RKO (cell line): ENCODE measurements at regions not wholly inside any gene's neighbourhood (a gene's known extent, or its start where the extent isn't known, plus 50 kb on each side); places are given as distances from the start of the nearest gene placed in this dataset.
"Not testable (repeated sequence)": the region's sequence is repeated elsewhere in the genome, so short reads cannot be mapped to it uniquely, and the experiment has no call there.

Experiments
- DNase-seq: peaks from one replicate; pipeline ENCODE4 v3.0.0-alpha.2; 2016; ENCODE audit warnings: low spot score

DNA sequence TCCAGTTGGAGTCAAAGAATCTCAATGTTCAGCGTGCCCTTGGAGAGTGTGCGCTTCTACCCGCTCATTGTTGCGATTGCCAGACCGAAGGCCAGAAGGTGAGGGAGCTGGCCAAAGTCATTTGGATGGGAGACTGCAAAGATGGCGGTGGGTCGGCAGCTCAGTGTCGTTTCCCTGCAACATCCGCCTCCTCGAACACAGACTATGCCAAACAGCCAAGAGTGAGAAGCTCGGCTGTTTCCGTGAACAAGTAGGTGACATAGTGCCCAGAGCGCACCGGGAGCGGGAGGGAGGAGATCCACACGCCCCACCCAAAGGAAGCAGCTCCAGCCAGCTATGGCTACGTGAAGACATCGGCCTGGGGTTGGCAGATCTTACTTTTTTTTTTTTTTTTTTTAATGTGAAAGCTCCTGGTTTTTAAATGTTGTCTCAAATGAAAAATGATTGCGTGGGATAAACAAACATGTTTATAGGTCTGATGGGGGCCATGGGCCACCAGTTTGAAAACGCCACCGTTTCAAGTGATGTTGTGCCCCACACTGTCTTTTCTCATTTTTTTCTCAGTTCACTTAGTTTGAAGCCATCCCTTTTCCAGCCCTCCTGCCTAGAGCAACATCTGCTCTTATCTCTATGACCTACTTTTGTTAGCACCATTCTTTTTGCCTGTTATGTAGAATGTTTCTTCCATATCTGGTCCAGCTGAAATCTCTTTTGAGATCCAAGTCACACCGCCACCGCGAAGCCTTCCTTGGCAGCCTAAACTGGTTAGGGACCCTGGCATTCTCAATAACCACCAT is 682.4 kb downstream of the RNF144A start:
- no peak for DNase-seq

DNA sequence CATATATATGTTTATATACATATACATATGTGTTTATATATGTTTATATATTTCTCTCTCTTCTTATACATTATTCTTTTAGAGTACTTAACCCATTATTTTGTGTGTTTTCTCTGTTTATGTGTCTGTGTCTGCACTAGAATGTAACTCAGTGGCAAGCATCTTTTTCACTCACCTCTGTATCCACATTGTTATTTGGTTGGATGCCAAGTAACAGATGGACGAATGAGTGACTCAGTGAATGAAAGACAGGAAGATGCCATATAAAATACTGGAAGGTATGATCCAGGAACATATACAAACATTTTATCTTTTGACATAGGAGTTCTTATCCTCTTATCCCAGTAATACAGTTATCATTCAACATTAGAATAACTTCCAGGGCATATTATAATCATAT is 684.8 kb downstream of the RNF144A start:
- DNase-seq = no peak

DNA sequence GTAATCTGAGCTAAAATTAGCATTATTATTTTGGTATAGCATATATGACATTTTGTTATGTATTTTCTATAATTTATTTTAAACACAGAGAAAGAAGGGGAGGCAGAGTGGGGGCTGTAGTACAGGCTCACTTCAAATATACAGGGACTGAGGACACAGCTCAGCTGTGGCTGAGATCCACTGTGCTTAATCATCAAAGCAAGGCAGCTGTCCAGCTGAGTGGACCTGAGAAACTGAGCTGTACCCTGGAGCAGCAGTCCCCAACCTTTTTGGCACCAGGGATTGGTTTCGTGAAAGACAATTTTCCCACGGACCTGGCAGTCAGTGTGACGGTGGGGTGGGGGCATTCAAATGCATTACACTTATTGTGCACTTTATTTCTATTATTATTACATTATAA is 687.2 kb downstream of the RNF144A start:
- DNase-seq = no peak

DNA sequence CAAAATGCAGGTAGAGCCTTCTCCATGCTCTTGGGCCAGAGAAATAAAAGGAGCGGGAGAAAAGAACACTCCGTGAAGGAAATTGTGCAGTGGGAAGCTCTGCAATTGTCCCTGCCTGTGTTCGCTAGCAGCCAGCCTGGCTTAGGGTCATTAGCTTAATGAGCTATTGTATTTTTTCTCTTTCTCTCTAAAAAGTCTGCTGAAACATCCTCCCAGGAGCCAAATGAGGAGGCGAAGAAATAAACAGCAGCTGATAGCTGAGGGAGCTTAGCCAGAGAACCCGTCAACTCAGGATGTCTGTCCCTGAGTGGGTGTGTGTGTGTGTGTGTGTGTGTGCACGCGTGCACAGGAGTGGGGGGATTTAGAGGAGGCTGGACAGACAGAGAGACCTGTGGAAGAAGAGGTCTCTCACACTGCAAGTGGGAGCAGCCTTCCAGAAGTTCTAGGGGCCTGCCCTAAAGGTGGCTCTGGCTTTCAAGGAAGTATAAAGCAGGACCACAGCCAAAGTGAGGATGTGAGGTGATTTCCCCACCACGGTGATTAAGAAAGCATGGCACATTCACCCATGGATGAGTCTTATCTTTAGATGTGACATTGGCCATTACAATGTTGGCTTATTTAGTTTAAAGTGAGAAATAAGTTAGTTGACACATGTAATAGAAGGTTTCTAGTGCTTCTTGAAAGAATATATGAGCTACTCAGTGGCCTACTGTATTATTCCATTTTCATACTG is 690.4 kb downstream of the RNF144A start:
- DNase-seq = no peak

DNA sequence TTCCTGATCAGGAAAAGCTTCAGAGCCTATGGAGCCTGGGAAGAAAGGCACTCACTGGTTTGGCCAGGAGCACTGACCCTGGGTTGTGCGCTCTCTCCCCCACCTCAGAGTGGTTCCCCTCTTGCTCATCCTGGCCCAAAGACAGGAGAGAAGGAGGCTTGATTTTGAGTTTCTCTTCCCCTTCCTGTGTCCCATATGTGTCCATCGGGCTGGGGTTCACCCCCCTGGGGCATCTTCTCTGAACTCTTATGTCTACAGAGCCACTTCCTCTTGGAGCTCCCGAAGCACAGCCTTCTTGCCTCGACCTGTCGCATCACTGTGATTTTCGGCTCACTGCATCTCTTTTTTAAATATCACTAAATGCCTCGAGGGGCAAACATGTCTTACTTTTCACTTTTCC is 692.3 kb downstream of the RNF144A start:
- no peak for DNase-seq

DNA sequence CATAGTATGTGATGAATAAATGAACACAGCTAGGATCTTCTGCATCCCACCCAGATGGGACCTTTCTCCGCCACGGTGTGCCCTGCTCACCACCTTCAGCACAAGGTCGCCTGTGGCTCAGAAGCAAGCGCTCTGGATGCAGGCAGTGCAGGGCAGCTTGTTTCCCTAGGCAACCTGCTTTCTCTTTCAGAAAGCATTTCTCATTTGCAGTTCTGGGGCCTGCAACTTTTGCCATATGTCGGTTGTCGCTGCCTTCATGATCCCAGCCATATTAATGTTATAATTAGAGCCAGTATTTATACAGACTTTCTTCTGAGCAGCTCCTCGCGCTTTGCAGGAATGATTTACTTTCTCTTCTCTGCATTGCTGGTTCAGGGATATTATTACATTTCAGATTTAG is 692.8 kb downstream of the RNF144A start:
- DNase-seq = no peak

DNA sequence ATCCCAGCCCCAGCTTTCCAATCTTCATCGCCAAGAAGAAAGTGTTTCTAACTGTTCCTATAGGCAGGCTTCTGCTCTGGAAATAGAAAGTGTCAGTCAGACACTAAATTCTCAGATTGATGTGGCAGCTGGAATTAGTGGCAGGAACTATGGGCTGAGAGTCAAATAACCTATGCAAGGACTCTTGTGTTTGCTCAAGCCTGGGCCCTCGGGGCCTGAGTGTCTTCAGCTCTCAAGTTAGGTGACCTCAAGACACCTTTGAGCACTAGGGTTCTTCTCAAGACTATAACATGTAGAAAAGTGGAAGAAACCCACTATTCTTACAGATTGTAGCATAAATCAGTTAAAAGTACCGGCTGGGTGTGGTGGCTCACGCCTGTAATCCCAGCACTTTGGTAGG is 694.5 kb downstream of the RNF144A start:
- no peak for DNase-seq

DNA sequence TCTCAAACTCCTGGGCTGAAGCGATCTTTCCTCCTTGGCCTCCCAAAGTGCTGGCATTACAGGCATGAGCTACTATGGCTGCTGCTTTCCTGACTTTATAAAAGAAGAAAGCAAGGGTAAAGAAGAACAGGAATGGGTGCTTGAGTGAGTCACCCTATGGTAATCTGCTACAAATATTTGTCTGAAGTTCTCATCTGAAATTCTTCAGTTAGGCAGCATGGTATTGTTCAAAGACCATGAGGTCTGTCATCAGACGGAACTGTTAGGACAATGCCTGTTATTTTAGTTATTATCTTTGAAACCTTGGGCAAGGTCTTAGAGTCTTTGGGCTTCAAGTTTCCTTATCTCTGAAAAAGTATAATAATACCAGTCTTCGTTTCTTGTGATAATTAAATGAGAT is 695.8 kb downstream of the RNF144A start:
- DNase-seq = no peak

DNA sequence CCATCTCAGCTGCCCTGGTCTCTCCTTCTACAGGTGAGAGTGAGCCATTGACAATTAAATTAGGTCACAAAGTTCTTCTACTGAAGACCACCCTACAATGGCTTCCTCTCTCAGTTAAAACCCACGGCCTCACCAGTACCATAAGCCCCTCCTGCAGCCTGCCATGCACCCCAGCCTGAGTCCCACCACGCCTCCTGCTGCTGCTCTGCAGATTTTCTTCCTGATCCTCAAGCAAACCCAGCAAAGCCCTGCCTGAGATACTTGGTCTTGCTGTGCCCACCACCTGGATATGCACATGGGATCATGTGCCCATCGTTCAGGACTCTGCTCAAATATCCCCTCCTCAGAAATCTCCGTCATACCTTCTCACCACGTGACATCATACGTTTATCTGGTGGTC is 696.6 kb downstream of the RNF144A start:
- no peak for DNase-seq

DNA sequence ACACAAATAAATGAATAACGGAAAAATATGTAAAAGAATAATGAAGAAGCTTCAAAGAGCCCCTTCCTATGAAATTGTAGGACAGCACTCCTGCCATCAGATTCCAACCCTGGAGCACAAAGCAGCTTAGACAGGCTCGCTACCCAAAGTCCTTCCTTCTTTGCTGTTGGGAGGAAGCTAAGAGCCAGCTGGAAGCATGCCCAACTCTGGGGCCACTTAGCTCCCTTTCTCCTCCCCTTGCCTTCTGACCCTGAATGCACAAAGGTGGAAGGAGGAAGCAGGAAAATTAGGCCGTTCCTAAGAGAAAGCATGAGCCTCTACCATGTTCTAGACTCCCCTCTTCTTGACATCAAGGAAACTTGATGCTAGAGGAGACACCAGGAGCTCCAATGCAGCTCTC is 700.8 kb downstream of the RNF144A start:
- DNase-seq = no peak

DNA sequence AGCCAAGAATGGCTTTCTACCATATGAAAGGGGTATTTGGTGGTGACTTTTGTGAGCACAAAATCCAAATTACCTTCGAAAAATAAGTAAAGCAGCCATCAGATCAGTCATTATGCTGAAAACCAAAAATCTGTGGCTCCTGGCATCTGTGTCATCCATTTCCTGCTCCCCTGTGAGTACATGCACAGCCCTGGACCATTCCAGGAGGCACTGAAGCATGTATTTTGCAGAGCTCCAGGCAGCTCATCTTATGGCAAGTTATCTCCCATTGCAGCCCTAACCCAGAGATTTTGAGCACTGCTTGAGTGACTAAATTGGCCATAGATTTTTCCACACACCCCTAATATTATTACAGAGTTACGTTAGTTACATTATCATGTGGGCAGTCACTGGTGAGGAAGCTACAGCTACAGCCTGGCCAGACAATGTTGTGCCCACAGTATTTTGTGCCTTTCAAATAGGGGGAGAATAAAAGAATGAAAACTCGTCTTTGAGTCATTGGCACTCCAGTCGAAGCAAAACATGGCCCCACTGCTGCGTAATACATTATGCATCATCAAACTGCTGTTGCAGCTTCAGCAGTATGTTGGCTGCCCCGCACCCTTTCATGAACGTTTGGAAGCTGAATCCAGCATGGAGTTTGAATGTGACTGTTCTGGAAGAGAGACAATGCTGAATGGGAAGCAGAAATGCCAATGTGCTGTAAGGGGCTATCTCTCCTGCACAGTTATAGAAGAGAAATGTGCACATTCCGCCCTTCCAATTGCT is 702.2 kb downstream of the RNF144A start:
- DNase-seq = no peak

DNA sequence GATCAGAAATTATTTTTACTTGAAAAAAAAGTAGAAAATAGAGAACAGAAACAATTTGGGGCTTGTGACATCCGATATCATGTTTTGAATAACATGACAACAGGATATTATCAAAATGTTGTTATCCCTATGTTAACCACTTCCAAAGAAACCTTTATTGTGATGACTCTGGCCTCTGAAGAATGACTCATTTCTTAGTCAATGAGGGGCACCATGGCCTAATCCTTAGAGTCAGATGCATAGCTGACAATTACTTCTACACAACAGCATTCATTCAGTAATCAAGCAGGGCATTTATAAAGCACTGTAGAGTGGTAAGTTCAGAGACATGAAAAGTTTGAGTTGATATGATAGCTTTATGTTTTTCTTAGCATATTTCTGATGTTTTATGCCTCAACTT is 703.0 kb downstream of the RNF144A start:
- peak; percentile 9 for DNase-seq

DNA sequence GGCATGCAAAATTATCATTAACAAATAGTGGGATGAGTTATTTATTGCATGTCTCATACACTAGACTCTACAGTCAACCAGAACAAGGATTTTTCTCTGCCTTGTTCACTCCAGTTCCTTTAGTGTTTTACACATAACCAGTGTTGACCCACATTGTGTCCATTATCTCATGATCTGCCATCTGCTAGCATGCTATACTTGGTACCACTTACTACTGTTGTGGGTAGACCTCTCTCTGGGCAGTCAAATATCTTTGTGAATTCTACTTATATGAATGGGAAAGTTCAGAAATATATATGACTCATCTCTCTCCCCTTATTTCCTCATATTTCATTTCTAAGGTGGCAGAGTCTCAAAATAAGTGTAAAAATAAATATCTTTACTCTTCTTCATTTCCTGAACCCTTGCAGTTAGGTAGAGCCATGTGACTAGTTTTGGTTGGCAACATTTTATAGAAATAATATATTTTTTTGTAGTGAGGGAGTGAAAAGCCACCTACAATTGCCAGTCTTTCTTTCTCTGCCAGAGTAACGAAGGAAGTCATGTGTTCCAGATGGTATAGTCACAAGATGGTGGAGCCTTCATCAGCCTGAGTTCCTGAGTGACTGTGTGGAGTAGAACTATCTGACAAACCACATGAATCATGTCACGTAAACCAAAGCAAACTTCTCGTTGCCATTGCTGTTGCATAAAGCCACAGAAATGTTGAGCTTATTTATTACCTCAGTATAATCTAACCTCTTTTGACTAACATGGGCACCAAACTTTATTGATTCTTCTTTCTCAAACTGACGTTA is 704.0 kb downstream of the RNF144A start:
- DNase-seq = no peak

DNA sequence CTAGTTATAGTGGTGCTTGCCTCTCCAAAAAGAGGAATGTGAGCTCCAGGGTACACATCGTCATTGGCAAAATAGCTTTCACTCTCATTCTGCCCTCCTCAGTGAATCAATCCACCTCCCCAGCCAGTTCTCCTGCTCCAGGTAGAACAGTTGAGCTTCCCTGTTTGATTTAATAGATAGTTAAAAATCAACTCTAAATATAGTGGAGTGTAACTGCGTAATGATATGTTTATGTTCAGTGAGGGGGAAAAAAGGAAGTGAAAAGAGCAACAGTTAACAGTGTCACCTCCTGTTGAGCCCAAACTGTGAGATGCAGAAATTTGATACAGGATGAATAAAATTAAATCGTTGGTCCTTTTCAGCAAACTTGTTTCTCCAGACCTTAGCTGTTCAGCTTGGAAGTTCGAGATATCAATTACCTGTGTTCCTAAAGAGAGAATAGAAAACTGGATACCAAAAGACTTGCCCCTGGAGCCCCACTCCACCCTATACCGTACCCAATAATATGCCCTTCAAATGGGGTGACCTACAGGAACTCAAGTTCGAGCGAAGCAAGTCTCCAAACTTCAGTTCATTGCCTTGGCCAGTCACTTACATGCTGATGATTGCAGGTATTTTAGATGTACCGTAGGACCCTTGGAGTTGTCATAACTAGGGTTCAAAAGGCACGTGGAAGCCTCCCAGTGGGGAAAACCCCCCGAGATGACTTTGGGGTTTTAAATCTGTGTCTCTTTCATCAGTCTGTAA is 708.4 kb downstream of the RNF144A start:
- DNase-seq = no peak

DNA sequence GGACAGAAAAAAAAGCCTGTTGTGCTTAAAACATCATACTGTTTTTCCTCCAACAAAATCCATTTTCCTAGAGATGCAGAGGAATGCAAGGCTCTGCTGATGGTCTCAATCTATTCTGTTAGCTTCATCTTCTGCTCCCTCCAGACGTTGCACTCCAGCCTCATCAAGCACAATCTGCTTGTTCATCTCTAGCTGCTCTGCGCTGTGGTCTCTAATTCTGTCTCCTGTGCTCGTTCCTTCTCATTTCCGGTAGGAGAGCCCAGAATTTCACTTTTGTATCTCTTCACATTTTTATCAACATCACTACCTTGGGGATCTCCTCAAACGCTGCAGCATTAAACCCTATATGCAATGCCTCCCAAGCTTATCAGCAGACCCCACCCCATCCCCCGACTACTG is 708.9 kb downstream of the RNF144A start:
- DNase-seq = no peak

DNA sequence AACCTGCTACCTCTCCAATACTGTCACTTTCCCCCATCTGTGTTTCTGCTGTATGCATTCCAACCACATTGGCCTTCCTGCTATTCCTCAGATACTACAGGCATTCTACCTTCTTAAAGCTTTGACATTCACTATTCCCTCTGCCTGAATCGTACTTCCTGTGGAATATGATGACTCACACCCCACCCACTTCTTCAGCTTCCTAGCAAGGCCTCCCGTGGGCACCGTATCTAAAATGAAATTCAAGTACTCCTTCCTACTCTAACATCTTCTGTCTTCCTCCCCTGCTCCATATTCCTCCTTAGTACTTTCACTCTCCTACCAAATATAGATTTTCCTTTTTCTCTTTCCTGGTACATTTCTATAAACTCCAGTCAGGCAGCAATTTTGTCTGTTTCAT is 710.4 kb downstream of the RNF144A start:
- DNase-seq = no peak

DNA sequence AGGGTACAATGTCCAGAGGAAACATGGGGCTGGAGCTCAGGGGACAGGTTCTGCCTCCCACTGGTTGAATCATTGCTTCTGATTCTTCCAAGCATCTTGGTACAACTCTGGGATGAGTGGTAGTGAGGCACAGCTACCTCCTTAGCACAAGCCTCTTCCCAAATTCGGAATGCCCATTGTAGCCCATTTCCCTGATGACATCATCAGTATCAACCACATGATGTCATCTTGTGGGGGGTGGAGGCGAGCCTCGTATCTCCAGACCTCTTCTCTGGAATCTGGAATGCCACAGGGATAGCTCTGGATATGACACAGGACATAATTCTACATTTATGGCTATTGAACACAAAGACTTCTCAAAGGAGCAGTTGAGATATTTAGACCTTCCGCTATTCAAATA is 715.2 kb downstream of the RNF144A start:
- DNase-seq = no peak

DNA sequence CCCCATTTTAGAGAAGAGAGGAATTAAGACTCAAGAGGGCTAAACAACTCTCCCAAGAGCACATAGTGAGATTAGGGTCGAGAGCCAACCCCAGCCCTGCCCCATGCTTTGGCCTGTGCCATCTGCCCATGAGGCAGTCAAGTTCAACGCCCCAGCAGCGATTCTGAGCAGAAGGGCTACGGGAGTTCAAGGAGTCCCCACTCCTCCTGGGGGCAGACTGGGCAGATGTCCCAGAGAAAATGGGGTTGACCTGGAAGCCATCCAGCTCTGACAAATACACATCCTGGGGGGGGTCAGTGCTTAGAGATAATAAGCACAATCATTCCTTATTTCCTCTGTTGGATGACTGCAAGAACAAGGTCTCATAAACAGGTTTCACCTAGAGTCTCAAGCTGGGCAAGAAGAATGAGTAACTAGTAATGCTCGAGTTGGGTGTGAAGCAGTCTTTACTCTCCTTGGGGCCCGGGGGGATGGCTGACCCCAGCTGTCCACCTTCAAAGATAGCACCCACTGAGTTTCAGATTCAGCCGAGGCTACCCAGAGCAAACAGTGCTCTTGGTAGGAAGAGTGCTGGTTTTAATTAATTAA is 716.4 kb downstream of the RNF144A start:
- DNase-seq = no peak

DNA sequence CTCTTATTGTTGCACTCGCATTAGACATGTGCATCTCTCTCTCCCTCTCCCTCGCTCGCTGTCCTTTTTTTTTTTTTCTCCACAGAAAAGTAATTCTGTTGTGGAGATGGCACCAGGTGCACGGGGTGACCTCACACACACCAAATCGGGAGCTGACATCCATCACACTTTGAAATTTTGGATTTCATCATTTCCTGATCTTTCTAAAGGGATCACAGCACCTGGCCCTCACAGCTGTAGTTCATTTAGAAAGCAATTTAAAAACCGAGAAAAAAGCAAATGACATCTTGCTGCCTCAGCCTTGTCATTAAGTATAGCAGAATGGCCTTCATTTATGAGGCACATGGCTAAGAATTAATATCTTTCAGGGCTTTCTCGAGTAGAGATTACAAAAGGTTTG is 717.2 kb downstream of the RNF144A start:
- DNase-seq = no peak

DNA sequence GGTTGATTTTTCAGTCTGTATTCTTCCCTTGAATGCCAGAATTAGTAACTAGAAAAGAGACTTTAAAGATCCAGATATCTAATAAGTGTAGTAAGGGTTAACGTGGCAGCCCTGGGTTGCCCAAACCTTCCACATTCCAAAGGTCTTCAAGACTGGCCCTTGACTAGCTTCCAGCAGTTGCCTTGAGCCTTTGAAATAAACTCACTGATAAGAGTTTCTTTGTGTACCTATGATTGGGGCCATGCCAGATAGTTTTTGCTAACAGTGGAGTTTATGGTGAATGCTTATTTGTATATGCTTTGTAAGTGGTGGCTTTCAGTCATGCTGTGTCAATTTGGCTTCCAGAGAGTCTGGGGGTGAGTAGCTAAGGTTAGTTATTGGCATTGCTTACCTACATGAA is 722.3 kb downstream of the RNF144A start:
- DNase-seq = no peak

DNA sequence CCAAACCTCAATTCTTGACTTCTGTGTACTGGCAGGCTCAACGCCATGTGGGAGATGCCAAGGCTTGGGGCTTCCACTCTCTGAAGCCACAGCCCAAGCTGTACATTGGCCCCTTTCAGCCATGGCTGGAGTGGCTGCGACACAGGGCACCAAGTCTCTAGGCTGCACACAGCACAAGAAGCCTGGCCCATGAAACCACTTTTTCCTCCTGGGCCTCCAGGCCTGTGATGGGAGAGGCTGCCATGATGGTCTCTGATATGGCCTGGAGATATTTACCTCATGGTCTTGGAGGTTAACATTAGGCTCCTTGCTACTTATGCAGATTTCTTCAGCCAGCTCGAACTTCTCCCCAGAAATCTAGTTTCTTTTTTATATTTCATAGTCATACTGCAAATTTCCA is 724.1 kb downstream of the RNF144A start:
- not testable (repeated sequence) for DNase-seq
